ENCODE measurements at regions not wholly inside any gene's neighbourhood (a gene's known extent, or its start where the extent isn't known, plus 50 kb on each side); places are given as distances from the start of the nearest gene placed in this dataset.
A peak's percentile ranks its signal among the peaks of the same experiment; 100 is the strongest.

GRCh38 chr6:164000276-164000675, 585.8 kb downstream of the QKI start:
- DNase-seq (ENCODE audit: low read depth in 2 of 2) = no peak

- peak in 1 of 2 donors; percentile 45 for DNase-seq (ENCODE audit: low read depth in 2 of 2)
Observed at GRCh38 chr6:163999475-164000125, 585.1 kb downstream of the QKI start.

GRCh38 chr6:163998496-163998895, 584.0 kb downstream of the QKI start:
- peak in 1 of 2 donors; percentile 63 for DNase-seq (ENCODE audit: low read depth in 2 of 2)

GRCh38 chr6:163996491-163996890, 582.0 kb downstream of the QKI start:
- DNase-seq (ENCODE audit: low read depth in 2 of 2) = no peak

- DNase-seq (ENCODE audit: low read depth in 2 of 2) = no peak
Observed at GRCh38 chr6:163994566-163994965, 580.0 kb downstream of the QKI start.

- DNase-seq (ENCODE audit: low read depth in 2 of 2) = no peak
Observed at GRCh38 chr6:163992701-163993100, 578.2 kb downstream of the QKI start.

GRCh38 chr6:163992056-163992455, 577.5 kb downstream of the QKI start:
- no peak for DNase-seq (ENCODE audit: low read depth in 2 of 2)

GRCh38 chr6:163991321-163991720, 576.8 kb downstream of the QKI start:
- no peak for DNase-seq (ENCODE audit: low read depth in 2 of 2)

- peak in 1 of 2 donors; percentile 19 for DNase-seq (ENCODE audit: low read depth in 2 of 2)
Observed at GRCh38 chr6:163986313-163986712, 571.8 kb downstream of the QKI start.

GRCh38 chr6:163985710-163986109, 571.2 kb downstream of the QKI start:
- DNase-seq (ENCODE audit: low read depth in 2 of 2) = peak in 1 of 2 donors; percentile 12

GRCh38 chr6:163985040-163985439, 570.5 kb downstream of the QKI start:
- no peak for DNase-seq (ENCODE audit: low read depth in 2 of 2)

GRCh38 chr6:163984124-163984936, 569.8 kb downstream of the QKI start:
- DNase-seq (ENCODE audit: low read depth in 2 of 2) = no peak

- DNase-seq (ENCODE audit: low read depth in 2 of 2) = no peak
Observed at GRCh38 chr6:163983679-163984078, 569.2 kb downstream of the QKI start.

GRCh38 chr6:163974322-163974721, 559.8 kb downstream of the QKI start:
- DNase-seq (ENCODE audit: low read depth in 2 of 2) = no peak

- no peak for DNase-seq (ENCODE audit: low read depth in 2 of 2)
Observed at GRCh38 chr6:163971841-163972838, 557.6 kb downstream of the QKI start.

GRCh38 chr6:163970846-163971564, 556.5 kb downstream of the QKI start:
- DNase-seq (ENCODE audit: low read depth in 2 of 2) = no peak

- peak; percentile 13 to 95 for DNase-seq (ENCODE audit: low read depth in 2 of 2)
Observed at GRCh38 chr6:163965426-163966348, 551.2 kb downstream of the QKI start.

GRCh38 chr6:163964789-163965188, 550.3 kb downstream of the QKI start:
- no peak for DNase-seq (ENCODE audit: low read depth in 2 of 2)

GRCh38 chr6:163963205-163964120, 548.9 kb downstream of the QKI start:
- DNase-seq (ENCODE audit: low read depth in 2 of 2) = no peak
